ACHN (cell line): ENCODE measurements at regions not wholly inside any gene's neighbourhood (a gene's known extent, or its start where the extent isn't known, plus 50 kb on each side); places are given as distances from the start of the nearest gene placed in this dataset.

Experiments
- DNase-seq: peaks from one replicate; pipeline ENCODE4 v3.0.0-alpha.2; 2015
- in situ Hi-C: cut with HindIII; loops from 2 replicates; pipeline ENCODE4 v1.10.0; 2017; ENCODE audit warnings: low sequenced_read_pairs, low pct_ligation_motif_present, low pct_unique_long_range_greater_than_20kb

GRCh38 chr14:53836551-53836950 lies 120.1 kb downstream of the BMP4 start:
- in situ Hi-C loops, result no loop called here
- no peak for DNase-seq

GRCh38 chr14:53828820-53829219 lies 127.8 kb downstream of the BMP4 start:
- DNase-seq, result no peak
- in situ Hi-C loops, result no loop called here

- in situ Hi-C loops, result no loop called here
- DNase-seq, result no peak
These were observed 132.6 kb downstream of the BMP4 start for GRCh38 chr14:53824061-53824460.

GRCh38 chr14:53814392-53814791 lies 142.2 kb downstream of the BMP4 start:
- DNase-seq, result no peak
- in situ Hi-C loops, result no loop called here

GRCh38 chr14:53810221-53810620 lies 146.4 kb downstream of the BMP4 start:
- no peak for DNase-seq
- in situ Hi-C loops, result no loop called here

GRCh38 chr14:53808042-53808441 lies 148.6 kb downstream of the BMP4 start:
- DNase-seq, result no peak
- in situ Hi-C loops, result no loop called here

GRCh38 chr14:53807542-53807941 lies 149.1 kb downstream of the BMP4 start:
- in situ Hi-C loops, result no loop called here
- no peak for DNase-seq

- no peak for DNase-seq
- in situ Hi-C loops, result no loop called here
These were observed 149.5 kb downstream of the BMP4 start for GRCh38 chr14:53807108-53807507.

GRCh38 chr14:53796734-53797133 lies 159.9 kb downstream of the BMP4 start:
- in situ Hi-C loops, result no loop called here

GRCh38 chr14:53793790-53794505 lies 162.7 kb downstream of the BMP4 start:
- in situ Hi-C loops, result no loop called here
- DNase-seq, result no peak

More at GRCh38 chr14:53796734-53797133, 159.9 kb downstream of the BMP4 start:
- no peak for DNase-seq

- in situ Hi-C loops, result no loop called here
- DNase-seq, result no peak
These were observed 163.7 kb downstream of the BMP4 start for GRCh38 chr14:53792909-53793308.

GRCh38 chr14:53790731-53791500 lies 165.7 kb downstream of the BMP4 start:
- in situ Hi-C loops, result no loop called here
- no peak for DNase-seq

GRCh38 chr14:53788566-53788965 lies 168.1 kb downstream of the BMP4 start:
- in situ Hi-C loops, result no loop called here

GRCh38 chr14:53786045-53786444 lies 170.6 kb downstream of the BMP4 start:
- no peak for DNase-seq
- in situ Hi-C loops, result no loop called here

More at GRCh38 chr14:53788566-53788965, 168.1 kb downstream of the BMP4 start:
- no peak for DNase-seq

- no peak for DNase-seq
- in situ Hi-C loops, result no loop called here
These were observed 171.9 kb downstream of the BMP4 start for GRCh38 chr14:53784688-53785087.

GRCh38 chr14:53783256-53783655 lies 173.4 kb downstream of the BMP4 start:
- in situ Hi-C loops, result no loop called here

GRCh38 chr14:53780051-53780555 lies 176.5 kb downstream of the BMP4 start:
- no peak for DNase-seq
- in situ Hi-C loops, result no loop called here

More at GRCh38 chr14:53783256-53783655, 173.4 kb downstream of the BMP4 start:
- no peak for DNase-seq

GRCh38 chr14:53779301-53779700 lies 177.3 kb downstream of the BMP4 start:
- in situ Hi-C loops, result no loop called here
- DNase-seq, result no peak

GRCh38 chr14:53778263-53778662 lies 178.4 kb downstream of the BMP4 start:
- in situ Hi-C loops, result no loop called here
- DNase-seq, result no peak

- in situ Hi-C loops, result no loop called here
- no peak for DNase-seq
These were observed 183.7 kb downstream of the BMP4 start for GRCh38 chr14:53772936-53773335.
